Astrocyte (in vitro differentiated cells and primary cell): ENCODE measurements at regions not wholly inside any gene's neighbourhood (a gene's known extent, or its start where the extent isn't known, plus 50 kb on each side); places are given as distances from the start of the nearest gene placed in this dataset.

ENCODE experiments used
- CTCF ChIP-seq: IDR thresholded peaks from 2 replicates; pipeline ENCODE4 v1.5.1; 2011; ENCODE audit warnings: low read depth, mild to moderate bottlenecking, inconsistent platforms, low read length, moderate library complexity; ENCODE audit not compliant: insufficient read depth
- EZH2 ChIP-seq: IDR thresholded peaks from 2 replicates; pipeline ENCODE4 v1.6.1; 2012; ENCODE audit warnings: mild to moderate bottlenecking, low read length, inconsistent platforms; ENCODE audit not compliant: insufficient read depth

GRCh38 chr5:166916021-166916420, 1375.4 kb upstream of the WWC1 start:
- no peak for TF ChIP-seq CTCF
- no peak for TF ChIP-seq EZH2
